Ramos (cell line): ENCODE measurements at regions not wholly inside any gene's neighbourhood (a gene's known extent, or its start where the extent isn't known, plus 50 kb on each side); places are given as distances from the start of the nearest gene placed in this dataset.

Experiments
- in situ Hi-C: fragments of 300-500 bp; cut with MboI; formaldehyde crosslinking; loops from one replicate; pipeline ENCODE4 v1.14.3; 2022; ENCODE audit warnings: low sequenced_read_pairs; ENCODE audit not compliant: unreplicated experiment

GRCh38 chr10:69684020-69684980 lies 54.3 kb downstream of the FAM241B start:
- in situ Hi-C loops: no loop called here

DNA sequence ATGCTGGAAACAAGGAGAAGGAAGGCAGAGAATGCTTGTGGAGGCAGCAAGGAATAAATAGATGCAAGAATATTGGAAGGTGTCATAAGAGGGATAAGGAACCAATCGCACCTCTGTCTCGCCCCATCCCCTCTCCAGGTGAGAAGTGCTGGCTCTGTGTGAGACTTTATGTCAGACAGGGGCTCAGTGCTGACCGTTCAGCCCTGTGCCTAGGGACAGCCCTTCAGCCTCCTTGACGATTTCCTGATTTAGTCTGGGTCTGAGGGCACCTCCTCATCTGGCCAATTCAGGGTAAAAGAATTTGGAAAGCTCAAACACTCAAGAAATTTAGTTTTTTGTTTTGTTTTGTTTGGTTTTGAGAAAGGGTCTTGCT lies 54.9 kb downstream of the FAM241B start:
- in situ Hi-C loops: no loop called here

- in situ Hi-C loops: no loop called here
Observed at GRCh38 chr10:69685426-69685801, 55.4 kb downstream of the FAM241B start.

- in situ Hi-C loops: no loop called here
Observed at GRCh38 chr10:69685802-69686585, 55.9 kb downstream of the FAM241B start.

GRCh38 chr10:69686866-69687265 lies 56.8 kb downstream of the FAM241B start:
- in situ Hi-C loops: no loop called here

DNA sequence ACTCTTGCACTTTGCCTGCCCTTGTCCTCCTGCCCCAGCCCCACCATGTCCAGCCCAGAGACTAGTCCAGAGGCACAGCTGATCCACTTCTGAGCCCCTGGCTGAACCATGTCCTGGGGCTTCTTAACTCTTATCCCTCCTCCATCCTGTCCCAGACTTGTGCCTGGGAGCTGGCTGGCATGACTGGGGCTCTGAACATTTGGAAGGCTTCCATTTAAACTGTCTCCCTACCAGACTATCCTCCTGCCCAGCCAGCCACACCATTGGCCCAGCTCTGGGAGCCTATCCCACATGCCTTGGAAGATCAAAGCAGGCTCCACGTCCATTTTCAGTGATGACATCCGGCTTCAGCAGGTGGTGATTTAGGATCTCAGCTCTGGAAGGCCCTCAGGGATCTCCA lies 57.4 kb downstream of the FAM241B start:
- in situ Hi-C loops: no loop called here

- in situ Hi-C loops: no loop called here
Observed at GRCh38 chr10:69692267-69692666, 62.2 kb downstream of the FAM241B start.

- in situ Hi-C loops: no loop called here
Observed at GRCh38 chr10:69692891-69693290, 62.8 kb downstream of the FAM241B start.

GRCh38 chr10:69693886-69694285 lies 63.8 kb downstream of the FAM241B start:
- in situ Hi-C loops: no loop called here

GRCh38 chr10:69696073-69696731 lies 66.2 kb downstream of the FAM241B start:
- in situ Hi-C loops: no loop called here

DNA sequence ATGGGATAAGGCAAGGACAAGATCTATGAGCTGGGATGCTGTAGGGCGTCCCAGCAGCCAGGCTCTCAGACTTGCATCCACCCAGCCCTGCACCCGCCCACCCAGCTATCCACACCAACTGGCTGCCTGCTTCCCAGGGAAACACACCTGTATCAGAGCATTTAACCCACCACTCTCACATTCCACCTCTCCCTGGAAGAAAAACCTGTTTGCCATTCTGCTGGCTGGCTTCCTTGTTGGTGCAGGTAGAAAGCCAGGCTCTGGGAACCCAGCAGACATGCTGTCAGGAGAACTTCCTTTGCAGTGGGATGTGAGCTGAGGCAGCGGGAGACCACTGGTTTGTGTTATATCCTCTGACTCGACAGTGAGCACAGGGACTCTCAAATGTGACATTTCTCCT lies 67.0 kb downstream of the FAM241B start:
- in situ Hi-C loops: no loop called here

DNA sequence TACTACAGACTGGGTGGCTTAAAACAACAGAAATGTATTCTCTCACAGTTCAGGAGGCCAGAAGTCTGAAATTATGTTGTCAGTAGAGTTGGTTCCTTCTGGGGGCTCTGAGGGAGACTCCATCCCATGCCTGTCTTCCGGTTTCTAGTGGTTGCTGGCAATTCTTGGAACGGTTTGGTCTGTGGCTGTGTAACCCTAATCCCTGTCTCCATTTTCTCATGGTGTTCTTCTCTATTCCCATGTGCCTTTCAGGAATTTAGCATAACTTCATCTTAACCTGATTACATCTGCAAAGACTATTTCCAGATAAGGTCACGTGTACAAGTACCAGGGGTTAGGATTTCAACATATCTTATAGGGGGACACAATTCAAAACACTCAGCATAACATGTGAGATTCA lies 73.2 kb downstream of the FAM241B start:
- in situ Hi-C loops: no loop called here

- in situ Hi-C loops: no loop called here
Observed at GRCh38 chr10:69703766-69704630, 74.0 kb downstream of the FAM241B start.

DNA sequence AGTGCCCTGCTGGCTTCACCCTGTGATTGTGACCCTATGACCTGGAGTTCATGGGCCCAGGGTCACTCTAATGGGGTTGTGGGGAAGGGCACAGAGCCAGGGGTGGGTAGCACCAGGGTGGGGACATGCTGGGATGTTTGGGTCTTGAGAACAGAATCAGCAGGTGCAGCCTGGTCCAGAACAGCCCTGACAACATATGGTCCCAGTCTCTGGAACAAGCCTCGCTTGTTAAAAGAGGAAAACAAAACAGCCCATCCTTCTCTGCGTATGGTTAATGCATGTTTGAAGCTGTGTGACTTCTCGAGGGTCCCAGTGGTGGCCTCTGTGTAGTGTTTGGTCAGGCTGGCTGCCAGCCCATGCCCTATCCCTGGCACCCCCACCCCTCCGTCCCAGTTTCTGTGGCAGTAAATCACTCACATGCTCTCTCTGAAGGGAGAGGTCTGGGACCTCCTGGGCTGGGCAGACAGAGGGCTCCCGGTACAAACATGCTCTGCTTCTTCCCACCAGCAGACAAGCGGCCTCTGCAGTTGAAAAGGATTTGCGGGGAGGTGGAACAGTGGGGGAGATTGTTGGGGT lies 79.4 kb downstream of the FAM241B start:
- in situ Hi-C loops: no loop called here

DNA sequence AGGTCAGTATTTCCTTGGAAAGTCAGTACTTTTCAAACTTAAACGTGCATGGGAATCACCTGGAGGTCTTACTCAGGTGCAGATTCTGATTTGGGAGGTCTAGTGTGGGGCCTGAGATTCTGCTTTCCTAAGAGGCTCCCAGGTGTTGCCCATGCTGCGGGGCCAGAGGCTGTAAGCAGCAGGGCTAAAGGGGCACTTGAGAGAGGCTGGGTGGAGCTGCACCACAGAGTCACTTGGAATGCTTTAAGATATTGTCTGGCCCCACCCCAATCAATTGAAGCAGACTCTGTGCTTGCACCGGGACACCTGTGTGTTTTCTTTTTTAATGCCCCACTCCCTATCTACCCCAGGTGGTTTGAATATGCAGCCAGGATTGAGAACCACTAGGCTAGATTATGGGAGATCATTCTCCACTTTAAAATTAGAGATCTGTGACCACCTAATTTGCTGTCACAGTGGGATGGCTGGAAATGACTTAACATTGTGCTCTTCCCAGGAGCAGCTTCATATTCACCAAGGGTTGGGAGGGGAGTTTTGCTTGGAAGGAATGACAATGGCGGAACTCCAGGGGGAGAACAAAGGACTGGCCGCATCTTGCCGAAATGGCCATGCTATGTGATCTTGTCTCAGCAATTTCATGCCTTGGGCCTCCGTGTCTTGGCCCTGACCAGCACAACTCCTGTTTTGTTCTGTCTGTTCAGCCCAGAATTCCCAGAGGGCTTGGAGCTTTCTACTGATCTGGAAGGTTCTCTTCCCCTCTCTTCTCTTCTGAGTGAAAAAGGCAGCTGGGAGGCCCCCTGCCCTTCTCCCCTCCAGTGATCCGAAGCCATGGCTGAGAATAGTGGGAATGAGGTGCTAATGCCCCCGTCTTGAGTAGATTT lies 80.2 kb downstream of the FAM241B start:
- in situ Hi-C loops: loop anchor here (10.0 kb wide), 1 partner anchor 195 kb away; no protein-coding TSS in a partner anchor

GRCh38 chr10:69712342-69712741 lies 82.3 kb downstream of the FAM241B start:
- in situ Hi-C loops: loop anchor here (10.0 kb wide), 1 partner anchor 198 kb away; no protein-coding TSS in a partner anchor

DNA sequence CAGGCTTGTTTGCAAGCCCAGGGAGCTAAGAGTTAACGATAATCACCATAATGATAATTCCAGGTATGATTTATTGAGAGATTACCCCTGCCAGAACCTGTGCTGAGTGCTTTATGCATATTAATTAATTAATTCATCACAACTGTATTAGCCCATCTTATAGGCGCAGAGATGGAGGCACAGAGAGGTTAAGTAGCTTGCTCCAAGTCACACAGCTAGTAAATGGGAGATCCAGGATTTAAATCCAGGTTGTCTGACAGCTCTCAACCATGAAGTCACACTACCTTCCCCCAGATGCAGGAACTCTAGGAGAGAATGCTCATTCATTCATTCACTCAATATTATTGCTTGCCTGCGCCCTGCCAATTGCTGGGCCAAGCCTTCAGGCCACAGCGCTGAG lies 84.5 kb downstream of the FAM241B start:
- in situ Hi-C loops: loop anchor here (10.0 kb wide), 1 partner anchor 200 kb away; no protein-coding TSS in a partner anchor

GRCh38 chr10:69715156-69715898 lies 85.3 kb downstream of the FAM241B start:
- in situ Hi-C loops: loop anchor here (10.0 kb wide), 1 partner anchor 201 kb away; no protein-coding TSS in a partner anchor
